ENCODE measurements at regions not wholly inside any gene's neighbourhood (a gene's known extent, or its start where the extent isn't known, plus 50 kb on each side); places are given as distances from the start of the nearest gene placed in this dataset.

- Histone ChIP-seq H3K36me3 (ENCODE audit: control insufficient read depth in 4 of 4, insufficient read depth in 4 of 4, low read length in 4 of 4) (no peaks in the 10 kb centered on the region), H3K27ac (ENCODE audit: low read depth in 1 of 2, low read length in 1 of 2) (no peak overlapping the region), H3K27me3 (ENCODE audit: control insufficient read depth in 3 of 3, insufficient read depth in 3 of 3, low read length in 2 of 3) (no peaks in the 10 kb centered on the region), H3K4me1 (ENCODE audit: control insufficient read depth in 5 of 5, insufficient read depth in 5 of 5, low read length in 5 of 5) (no peaks in the 10 kb centered on the region), H3K9ac (ENCODE audit: insufficient read depth in 1 of 2, low read length in 2 of 2) (no peak overlapping the region), H3K4me3 (no peak overlapping the region), H3K9me3 (ENCODE audit: control insufficient read depth in 4 of 4, insufficient read depth in 3 of 4, low read length in 3 of 4) (no peaks in the 10 kb centered on the region)
- no peak for DNase-seq
- no peak for ATAC-seq (ENCODE audit: insufficient read depth, low FRiP score)
- TF ChIP-seq CTCF (IDR thresholded peaks at IDR 0.05; ENCODE audit: control extremely low read depth, extremely low read depth): no peak
- 86 to 95% methylated on average over 11 of the region's 11 CpGs for whole genome bisulfite sequencing, 2 donors
These were observed 56.0 kb upstream of the CTXND1 start for GRCh38 chr15:80308002-80308401.

- no peak for ATAC-seq (ENCODE audit: insufficient read depth, low FRiP score)
- DNase-seq: peak; percentile 33 to 68 (median 54)
These were observed 57.9 kb upstream of the CTXND1 start for GRCh38 chr15:80309769-80310384.

GRCh38 chr15:80310776-80311175 lies 58.8 kb upstream of the CTXND1 start:
- H3K9me3 ChIP-seq (ENCODE audit: control insufficient read depth in 4 of 4, insufficient read depth in 3 of 4, low read length in 3 of 4): no peaks in the 10 kb centered on the region
- H3K27ac ChIP-seq (ENCODE audit: low read depth in 1 of 2, low read length in 1 of 2): no peak overlapping the region
- TF ChIP-seq CTCF (IDR thresholded peaks at IDR 0.05; ENCODE audit: control extremely low read depth, extremely low read depth): no peak
- no peak for DNase-seq
- H3K9ac ChIP-seq (ENCODE audit: insufficient read depth in 1 of 2, low read length in 2 of 2): no peak overlapping the region
- ATAC-seq (ENCODE audit: insufficient read depth, low FRiP score): no peak
- peaks cover 0 to 10% (median 0%) of the 10 kb centered on the region in 5 donors for H3K4me1 ChIP-seq (ENCODE audit: control insufficient read depth in 5 of 5, insufficient read depth in 5 of 5, low read length in 5 of 5)
- H3K27me3 ChIP-seq (ENCODE audit: control insufficient read depth in 3 of 3, insufficient read depth in 3 of 3, low read length in 2 of 3): no peaks in the 10 kb centered on the region
- no peak overlapping the region for H3K4me3 ChIP-seq
- WGBS, 2 donors: 71 to 80% methylated on average over 7 of the region's 7 CpGs
- no peaks in the 10 kb centered on the region for H3K36me3 ChIP-seq (ENCODE audit: control insufficient read depth in 4 of 4, insufficient read depth in 4 of 4, low read length in 4 of 4)

More at GRCh38 chr15:80309769-80310384, 57.9 kb upstream of the CTXND1 start:
- H3K36me3 ChIP-seq (ENCODE audit: control insufficient read depth in 4 of 4, insufficient read depth in 4 of 4, low read length in 4 of 4): no peaks in the 10 kb centered on the region
- H3K9me3 ChIP-seq (ENCODE audit: control insufficient read depth in 4 of 4, insufficient read depth in 3 of 4, low read length in 3 of 4): no peaks in the 10 kb centered on the region
- H3K27ac ChIP-seq (ENCODE audit: low read depth in 1 of 2, low read length in 1 of 2): no peak overlapping the region
- peaks cover 0 to 1% (median 0%) of the 10 kb centered on the region in 5 donors for H3K4me1 ChIP-seq (ENCODE audit: control insufficient read depth in 5 of 5, insufficient read depth in 5 of 5, low read length in 5 of 5)
- H3K27me3 ChIP-seq (ENCODE audit: control insufficient read depth in 3 of 3, insufficient read depth in 3 of 3, low read length in 2 of 3): no peaks in the 10 kb centered on the region
- 66 to 67% methylated on average over 6 of the region's 6 CpGs for WGBS, 2 donors
- H3K4me3 ChIP-seq: no peak overlapping the region
- no peak overlapping the region for H3K9ac ChIP-seq (ENCODE audit: insufficient read depth in 1 of 2, low read length in 2 of 2)
- peak; percentile 7 for TF ChIP-seq CTCF (IDR thresholded peaks at IDR 0.05; ENCODE audit: control extremely low read depth, extremely low read depth)

All from lung (tissue), 11 donors.